GM19372 (cell line): ENCODE measurements at regions not wholly inside any gene's neighbourhood (a gene's known extent, or its start where the extent isn't known, plus 50 kb on each side); places are given as distances from the start of the nearest gene placed in this dataset.
"Not testable (repeated sequence)": the region's sequence is repeated elsewhere in the genome, so short reads cannot be mapped to it uniquely, and the experiment has no call there.

Experiments used
- ATAC-seq: cut with Tn5 transposase; IDR thresholded peaks from one replicate; pipeline ENCODE4 v1.9.1; 2021; ENCODE audit warnings: mild to moderate bottlenecking, low read depth, moderate library complexity; ENCODE audit not compliant: unreplicated experiment

- not testable (repeated sequence) for ATAC-seq
These were observed 314.4 kb downstream of the ADGRD1 start for GRCh38 chr12:131268123-131268522.

GRCh38 chr12:131268571-131268970 is 314.9 kb downstream of the ADGRD1 start:
- not testable (repeated sequence) for ATAC-seq

GRCh38 chr12:131269551-131269950 is 315.8 kb downstream of the ADGRD1 start:
- no peak for ATAC-seq

- not testable (repeated sequence) for ATAC-seq
These were observed 316.3 kb downstream of the ADGRD1 start for GRCh38 chr12:131269977-131270376.

DNA sequence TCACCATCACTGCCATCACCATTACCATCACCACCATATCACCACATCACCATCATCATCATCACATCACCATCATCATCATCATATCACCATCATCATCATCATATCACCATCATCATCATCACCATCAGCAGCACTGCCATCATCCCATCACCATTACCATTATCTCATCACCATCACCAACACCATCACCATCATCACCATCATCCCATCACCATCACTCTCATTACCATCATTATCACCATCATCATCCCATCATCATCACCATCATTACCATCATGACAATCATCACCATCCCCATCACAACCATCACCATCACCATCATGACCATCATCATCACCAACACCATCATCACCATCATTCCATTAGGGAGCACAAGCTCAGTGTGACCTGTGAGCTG is 318.0 kb downstream of the ADGRD1 start:
- ATAC-seq = no peak

- ATAC-seq = not testable (repeated sequence)
These were observed 318.6 kb downstream of the ADGRD1 start for GRCh38 chr12:131272283-131272814.

GRCh38 chr12:131273291-131273845 is 319.7 kb downstream of the ADGRD1 start:
- ATAC-seq = no peak

DNA sequence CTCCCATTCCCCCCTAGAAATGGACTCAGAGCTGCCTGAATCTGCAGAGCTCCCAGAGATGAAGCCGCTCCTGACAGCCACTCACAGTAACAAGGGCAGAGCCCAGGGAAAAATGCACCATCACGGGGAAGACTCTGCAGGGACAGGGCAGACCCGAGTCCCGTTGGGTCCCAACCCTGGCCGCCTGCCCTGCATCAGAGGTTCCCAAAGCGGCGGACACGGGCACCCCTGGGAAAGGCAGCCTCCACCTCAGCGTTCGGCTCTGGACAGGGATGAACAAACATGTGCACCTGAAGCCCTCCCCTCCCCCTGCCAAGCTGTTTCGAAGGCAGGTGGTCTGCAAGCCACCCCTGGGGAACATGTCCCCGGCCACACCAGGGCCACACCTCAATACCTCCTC is 320.4 kb downstream of the ADGRD1 start:
- ATAC-seq = no peak

GRCh38 chr12:131274906-131275305 is 321.2 kb downstream of the ADGRD1 start:
- ATAC-seq = no peak

- ATAC-seq = no peak
These were observed 322.1 kb downstream of the ADGRD1 start for GRCh38 chr12:131275824-131276223.

- no peak for ATAC-seq
These were observed 322.9 kb downstream of the ADGRD1 start for GRCh38 chr12:131276501-131277185.

GRCh38 chr12:131277186-131278091 is 323.7 kb downstream of the ADGRD1 start:
- not testable (repeated sequence) for ATAC-seq

- not testable (repeated sequence) for ATAC-seq
These were observed 324.9 kb downstream of the ADGRD1 start for GRCh38 chr12:131278451-131279115.

DNA sequence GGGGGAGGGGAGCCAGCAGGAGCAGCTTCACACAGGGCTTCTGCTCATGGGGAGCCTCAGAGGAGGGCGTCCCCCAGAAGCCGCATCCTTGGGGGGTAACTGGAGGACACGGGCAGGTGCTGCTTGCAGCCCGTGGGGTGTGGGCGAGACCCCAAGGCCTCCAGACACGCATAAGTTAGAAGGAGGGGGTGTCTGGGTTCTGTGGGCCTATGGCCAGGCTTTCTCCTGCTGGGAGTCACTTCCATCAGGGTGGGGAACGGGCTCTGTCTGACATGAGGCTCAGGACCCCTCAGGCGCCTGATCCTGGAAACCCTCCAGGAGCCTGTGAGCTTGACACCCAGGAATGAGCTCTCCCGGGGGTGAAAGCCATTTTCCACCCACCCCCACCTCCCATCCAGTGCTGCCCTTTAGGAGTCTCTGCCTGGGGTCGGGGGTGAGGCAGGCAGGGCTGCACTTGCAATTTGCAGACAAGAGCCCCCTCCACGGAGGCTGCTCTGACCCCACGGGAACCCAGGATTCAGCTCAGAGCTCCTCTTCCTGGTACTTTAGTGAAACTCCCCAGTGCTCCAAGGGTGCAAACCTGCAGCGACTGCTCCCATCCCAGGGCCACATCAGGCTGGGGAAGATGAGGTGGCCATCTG is 325.7 kb downstream of the ADGRD1 start:
- ATAC-seq = no peak

- ATAC-seq = no peak
These were observed 326.7 kb downstream of the ADGRD1 start for GRCh38 chr12:131280426-131280825.

GRCh38 chr12:131281016-131281415 is 327.3 kb downstream of the ADGRD1 start:
- ATAC-seq = no peak

DNA sequence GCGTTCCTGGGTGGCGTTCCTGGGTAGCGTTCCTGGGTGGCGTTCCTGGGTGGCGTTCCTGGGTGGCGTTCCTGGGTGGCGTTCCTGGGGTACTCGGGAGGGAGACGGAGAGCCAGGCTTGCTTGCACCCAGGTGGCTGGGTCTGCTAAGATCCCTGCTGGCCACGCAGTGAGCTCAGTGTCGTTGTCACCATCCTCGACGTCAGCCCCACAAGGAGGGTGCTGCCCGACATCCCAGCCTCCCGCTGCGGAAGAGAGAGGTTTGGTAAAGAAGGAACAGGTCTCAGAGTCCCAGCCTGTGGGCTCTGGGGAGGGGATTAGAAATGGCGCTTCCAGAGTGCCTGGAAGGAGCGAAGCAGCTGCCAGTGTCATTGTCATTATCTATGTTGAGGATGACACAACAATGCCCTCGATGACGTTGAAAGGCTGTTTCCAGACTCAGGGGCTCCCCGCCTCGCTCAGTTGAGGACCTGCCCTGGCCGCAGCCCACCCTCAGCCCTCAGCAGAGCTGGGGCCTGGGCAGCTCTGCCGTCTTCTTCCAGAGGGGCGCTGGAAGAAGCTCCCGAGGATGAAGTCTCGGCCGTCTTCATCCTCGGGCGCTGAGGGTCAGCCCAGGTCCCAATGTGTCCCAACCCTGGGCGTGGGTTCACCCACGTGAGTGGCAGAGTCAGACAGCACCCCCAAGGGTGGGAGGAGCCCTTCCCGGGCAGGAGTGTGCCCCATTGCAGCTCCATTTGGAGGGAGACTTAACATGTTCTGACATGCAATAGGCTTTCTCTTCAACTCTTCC is 328.8 kb downstream of the ADGRD1 start:
- no peak for ATAC-seq

DNA sequence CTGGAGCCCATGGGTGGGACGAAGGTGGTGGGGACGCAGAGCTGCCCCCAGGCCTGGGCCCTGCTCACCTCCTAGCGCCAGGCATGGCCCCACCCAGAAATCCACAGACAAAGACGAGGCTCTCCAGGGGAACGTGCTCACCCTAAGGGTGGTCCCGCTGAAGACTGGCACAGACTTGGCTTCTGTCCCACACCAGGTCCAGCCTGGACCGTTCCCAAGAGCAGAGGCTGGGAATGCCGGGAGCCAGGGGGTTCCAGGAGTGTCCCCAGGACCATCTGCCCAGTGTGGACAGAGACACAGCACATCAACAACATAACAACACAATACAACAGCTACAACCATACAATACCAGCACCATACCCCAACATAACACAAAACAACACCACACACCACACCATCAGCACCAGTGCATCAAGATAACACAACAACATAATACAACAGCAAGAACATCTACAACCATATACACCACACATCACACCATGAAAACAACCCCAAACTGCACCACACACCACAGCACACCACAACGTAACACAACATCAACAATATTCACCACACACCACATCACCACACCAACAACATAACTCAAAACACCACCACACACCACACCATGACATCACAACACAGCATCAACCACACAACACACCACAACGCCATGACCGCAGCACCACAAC is 329.6 kb downstream of the ADGRD1 start:
- no peak for ATAC-seq
